Heart left ventricle (tissue), 16 donors: ENCODE measurements at regions not wholly inside any gene's neighbourhood (a gene's known extent, or its start where the extent isn't known, plus 50 kb on each side); places are given as distances from the start of the nearest gene placed in this dataset.

ENCODE experiments used
- ATAC-seq, 4 donors: fragments of 200-7000 bp; cut with Tn5 transposase; one replicate each; pipeline ENCODE4 v1.9.1; 2020 to 2022; ENCODE audit warnings: moderate library complexity in 4 of 4, mild to moderate bottlenecking in 3 of 4, moderate number of reproducible peaks in 1 of 4
- DNase-seq, 5 donors: peaks; one replicate each; pipeline ENCODE4 v3.0.0-alpha.2; 2020
- H3K27ac ChIP-seq, 12 donors: fragments of 200-600 bp; sonication (generic) in 4 of 12; one replicate each; pipeline versions ENCODE4 v1.5.0 to v1.8.0; 2016 to 2022; ENCODE audit warnings: mild to moderate bottlenecking in 2 of 12
- H3K27me3 ChIP-seq, 9 donors: fragments of 200-600 bp; sonication (generic) in 2 of 9; one replicate each; pipeline versions ENCODE4 v1.5.1 to v1.8.0; 2016 to 2022; ENCODE audit warnings: mild to moderate bottlenecking in 3 of 9
- H3K36me3 ChIP-seq, 9 donors: fragments of 200-600 bp; sonication (generic) in 2 of 9; one replicate each; pipeline versions ENCODE4 v1.5.0 to v1.8.0; 2018 to 2022; ENCODE audit warnings: mild to moderate bottlenecking in 2 of 9
- H3K4me1 ChIP-seq, 12 donors: fragments of 200-600 bp; sonication (generic) in 4 of 12; one replicate each; pipeline versions ENCODE4 v1.5.0 to v1.8.0; 2016 to 2022; ENCODE audit warnings: mild to moderate bottlenecking in 3 of 12
- H3K4me3 ChIP-seq, 12 donors: fragments of 200-600 bp; sonication (generic) in 4 of 12; one replicate each; pipeline versions ENCODE4 v1.5.0 to v1.8.0; 2017 to 2022; ENCODE audit warnings: mild to moderate bottlenecking in 9 of 12, moderate library complexity in 4 of 12
- H3K9me3 ChIP-seq, 12 donors: fragments of 200-600 bp; sonication (generic) in 4 of 12; one replicate each; pipeline versions ENCODE4 v1.5.0 to v1.8.0; 2016 to 2022; ENCODE audit warnings: mild to moderate bottlenecking in 1 of 12
- CTCF ChIP-seq, 12 donors: fragments of 200-600 bp; sonication (generic) in 4 of 12; IDR thresholded peaks; one replicate each; pipeline versions ENCODE4 v1.5.0 to v1.8.0; 2018 to 2022; ENCODE audit warnings: antibody characterized with exemption in 12 of 12, mild to moderate bottlenecking in 5 of 12
- POLR2A ChIP-seq, 2 donors: fragments of 450-650 bp; IDR thresholded peaks; one replicate each; pipeline ENCODE4 v1.6.1; 2017; ENCODE audit warnings: antibody characterized with exemption in 2 of 2, mild to moderate bottlenecking in 2 of 2, moderate library complexity in 2 of 2
- WGBS, 4 donors: extraction: QIAGEN DNeasy Blood & Tissue Kit in 2 of 4; methylation state at CpG; one replicate each; pipeline versions ENCODE4 v1.1.5 to v1.1.7; 2013 to 2018; 5-methylcytosine and 5-hydroxymethylcytosine counted together
- intact Hi-C, 10 donors: fragments of 100-400 bp; cut with DNase I; formaldehyde crosslinking; loops; one replicate each; pipeline versions ENCODE4 v1.11.1 to v1.14.2; 2022
- donor health status: ischemic (EF 13 %, LVEDD 7.1; RV severe dilation, severe dysfunction).
- donor health status: healthy with polysubstance abuse.
- donor health status: DM: no; HTN: yes; CAD: no.
- donor health status: DM: no; HTN: no; CAD: no.
- donor health status: ischemic (EF 25% LVEDD 6.9; RV normal size, moderate dysfunction).
- donor health status: ischemic (EF 25% LVEDD 5.7; RV mildly dilated, moderate dysfunction).
- donor health status: healthy.
- donor health status: DM: yes; HTN: yes; CAD: no.
- donor health status: ischemic (EF 35%, LVEDD 5.7; RV mildly dilated, moderate dysfunction).
- donor health status: nonischemic (EF 11% LVEDD 7.7; RV severe dilation, severe dysfunction).
- donor health status: DM: yes; HTN: yes; CAD: no.
- donor health status: PGD.
- donor health status: ischemic (EF 29% LVEDD 5.4; RV normal size, mild dysfunction).
- donor health status: nonischemic (EF 23%, LVEDD 6.1; RV moderate dilation, normal function).

- Histone ChIP-seq H3K4me1 (peaks cover 0 to 17% (median 5%) of the 10 kb centered on the region in 12 donors), H3K36me3 (no peaks in the 10 kb centered on the region), H3K27me3 (no peaks in the 10 kb centered on the region), H3K27ac (peak overlapping the region in 1 of 12 donors; percentile 15), H3K9me3 (no peaks in the 10 kb centered on the region), H3K4me3 (no peak overlapping the region)
- WGBS, 4 donors = 67 to 77% (median 73%) methylated on average over 3 to 4 of the region's 4 CpGs
- no peak for DNase-seq
- intact Hi-C loops = no loop called here
- no peak for TF ChIP-seq POLR2A (IDR thresholded peaks at IDR 0.05)
- TF ChIP-seq CTCF (IDR thresholded peaks at IDR 0.05) = no peak
- no peak for ATAC-seq
These were observed 192.5 kb upstream of the PWP1 start for GRCh38 chr12:107493135-107493494.

GRCh38 chr12:107493666-107494065, 191.9 kb upstream of the PWP1 start:
- intact Hi-C loops = no loop called here
- H3K36me3 ChIP-seq = no peaks in the 10 kb centered on the region
- ATAC-seq = no peak
- no peak for DNase-seq
- H3K27ac ChIP-seq = no peak overlapping the region
- no peak overlapping the region for H3K4me3 ChIP-seq
- WGBS, 4 donors = 81 to 100% (median 93%) methylated on average over 2 of the region's 2 CpGs
- H3K9me3 ChIP-seq = peaks cover 0 to 5% (median 0%) of the 10 kb centered on the region in 12 donors
- peaks cover 0 to 17% (median 5%) of the 10 kb centered on the region in 12 donors for H3K4me1 ChIP-seq
- H3K27me3 ChIP-seq = no peaks in the 10 kb centered on the region
- TF ChIP-seq POLR2A (IDR thresholded peaks at IDR 0.05) (no peak), CTCF (IDR thresholded peaks at IDR 0.05) (no peak)

GRCh38 chr12:107494331-107494730, 191.3 kb upstream of the PWP1 start:
- intact Hi-C loops = no loop called here
- 66 to 75% (median 72%) methylated on average over 3 to 5 of the region's 5 CpGs for WGBS, 4 donors
- peaks cover 0 to 17% (median 5%) of the 10 kb centered on the region in 12 donors for H3K4me1 ChIP-seq
- H3K27me3 ChIP-seq = no peaks in the 10 kb centered on the region
- H3K27ac ChIP-seq = no peak overlapping the region
- no peak for ATAC-seq
- no peak overlapping the region for H3K4me3 ChIP-seq
- DNase-seq = no peak
- no peak for TF ChIP-seq CTCF (IDR thresholded peaks at IDR 0.05)
- no peak for TF ChIP-seq POLR2A (IDR thresholded peaks at IDR 0.05)
- no peaks in the 10 kb centered on the region for H3K36me3 ChIP-seq
- H3K9me3 ChIP-seq = peaks cover 0 to 6% (median 0%) of the 10 kb centered on the region in 12 donors

DNA sequence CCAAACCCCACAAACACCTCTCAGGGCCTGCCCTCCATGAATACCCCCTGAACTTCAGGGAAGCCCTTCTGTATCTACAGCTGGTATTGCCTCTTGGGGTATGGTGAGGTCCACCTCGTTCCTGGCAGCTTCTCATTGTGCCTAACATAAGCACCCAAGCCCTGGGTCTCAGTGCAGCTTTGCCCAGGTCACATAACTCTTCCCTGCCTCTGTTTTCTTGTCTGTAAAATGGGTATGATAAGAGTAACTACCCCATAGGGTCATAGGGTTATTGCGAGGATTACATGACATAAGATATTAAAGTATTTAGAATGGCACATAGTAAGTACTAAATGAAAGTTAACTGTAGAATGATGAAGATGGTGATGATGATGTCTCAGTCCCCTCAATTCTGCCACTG, 190.0 kb upstream of the PWP1 start:
- Histone ChIP-seq H3K4me1 (peaks cover 0 to 17% (median 5%) of the 10 kb centered on the region in 12 donors), H3K4me3 (no peak overlapping the region), H3K9me3 (peaks cover 0 to 6% (median 0%) of the 10 kb centered on the region in 12 donors), H3K27ac (no peak overlapping the region), H3K36me3 (no peaks in the 10 kb centered on the region), H3K27me3 (no peaks in the 10 kb centered on the region)
- no peak for DNase-seq
- no peak for TF ChIP-seq POLR2A (IDR thresholded peaks at IDR 0.05)
- TF ChIP-seq CTCF (IDR thresholded peaks at IDR 0.05) = no peak
- WGBS, 4 donors = 80 to 96% (median 92%) methylated on average over 2 of the region's 2 CpGs
- intact Hi-C loops = no loop called here
- ATAC-seq = no peak
